Karpas-422 (cell line): ENCODE measurements at regions not wholly inside any gene's neighbourhood (a gene's known extent, or its start where the extent isn't known, plus 50 kb on each side); places are given as distances from the start of the nearest gene placed in this dataset. TPM values are rescaled to one million over a fixed set of nuclear protein-coding genes. Genes with fewer than 3 reads are reported as not detected.

ENCODE experiments used
- DNase-seq: peaks from one replicate; pipeline ENCODE4 v3.0.0-alpha.2; 2015
- H2AFZ ChIP-seq: fragments of 200-600 bp; sonication (generic); 2 replicates; pipeline ENCODE4 v1.6.1; 2014; ENCODE audit warnings: antibody characterized with exemption, low read length, mixed read lengths
- H3K27ac ChIP-seq: fragments of 200-600 bp; sonication (generic); 2 replicates; pipeline ENCODE4 v1.5.1; 2014; ENCODE audit warnings: mild to moderate bottlenecking, low read length, moderate library complexity
- H3K27me3 ChIP-seq: fragments of 200-600 bp; sonication (generic); 2 replicates; pipeline ENCODE4 v1.6.1; 2014; ENCODE audit warnings: low read length, mixed read lengths
- H3K36me3 ChIP-seq: fragments of 200-600 bp; sonication (generic); 2 replicates; pipeline ENCODE4 v1.6.1; 2014; ENCODE audit warnings: low read length, mixed read lengths; ENCODE audit not compliant: insufficient read depth
- H3K4me1 ChIP-seq: fragments of 200-600 bp; sonication (generic); 2 replicates; pipeline ENCODE4 v1.6.1; 2014; ENCODE audit warnings: mild to moderate bottlenecking, low read length, mixed read lengths
- H3K4me2 ChIP-seq: fragments of 200-600 bp; sonication (generic); 2 replicates; pipeline ENCODE4 v1.6.1; 2014; ENCODE audit warnings: low read length, low read depth, mild to moderate bottlenecking; ENCODE audit not compliant: poor library complexity, severe bottlenecking
- H3K4me3 ChIP-seq: fragments of 200-600 bp; sonication (generic); 2 replicates; pipeline ENCODE4 v1.5.1; 2014; ENCODE audit warnings: mild to moderate bottlenecking, antibody characterized with exemption, low read length, mixed read lengths
- H3K79me2 ChIP-seq: fragments of 200-600 bp; sonication (generic); 2 replicates; pipeline ENCODE4 v1.6.1; 2014; ENCODE audit warnings: mild to moderate bottlenecking, low read length, mixed read lengths
- H3K9ac ChIP-seq: fragments of 200-600 bp; sonication (generic); 2 replicates; pipeline ENCODE4 v1.6.0; 2014; ENCODE audit warnings: low read length
- H3K9me2 ChIP-seq: fragments of 200-600 bp; sonication (generic), shearing (Covaris generic); replicated peaks from 2 replicates; pipeline ENCODE4 v1.6.0; 2014; ENCODE audit warnings: mild to moderate bottlenecking, low read length, moderate library complexity; ENCODE audit not compliant: insufficient read depth
- H3K9me3 ChIP-seq: fragments of 300-700, 200-600 bp; sonication (generic); 2 replicates; pipeline ENCODE4 v1.6.1; 2014; ENCODE audit warnings: low read length, mixed read lengths
- H4K20me1 ChIP-seq: fragments of 200-600 bp; sonication (generic); 2 replicates; pipeline ENCODE4 v1.6.1; 2014; ENCODE audit warnings: mild to moderate bottlenecking, antibody characterized with exemption, low read length, low read depth; ENCODE audit not compliant: insufficient read depth
- small RNA-seq: library from RNA; depleted of rRNA; stranded (forward); fragments of <200 nt; gene quantifications from one replicate; pipeline ENCODE3, GENCODE V24; 2014

DNA sequence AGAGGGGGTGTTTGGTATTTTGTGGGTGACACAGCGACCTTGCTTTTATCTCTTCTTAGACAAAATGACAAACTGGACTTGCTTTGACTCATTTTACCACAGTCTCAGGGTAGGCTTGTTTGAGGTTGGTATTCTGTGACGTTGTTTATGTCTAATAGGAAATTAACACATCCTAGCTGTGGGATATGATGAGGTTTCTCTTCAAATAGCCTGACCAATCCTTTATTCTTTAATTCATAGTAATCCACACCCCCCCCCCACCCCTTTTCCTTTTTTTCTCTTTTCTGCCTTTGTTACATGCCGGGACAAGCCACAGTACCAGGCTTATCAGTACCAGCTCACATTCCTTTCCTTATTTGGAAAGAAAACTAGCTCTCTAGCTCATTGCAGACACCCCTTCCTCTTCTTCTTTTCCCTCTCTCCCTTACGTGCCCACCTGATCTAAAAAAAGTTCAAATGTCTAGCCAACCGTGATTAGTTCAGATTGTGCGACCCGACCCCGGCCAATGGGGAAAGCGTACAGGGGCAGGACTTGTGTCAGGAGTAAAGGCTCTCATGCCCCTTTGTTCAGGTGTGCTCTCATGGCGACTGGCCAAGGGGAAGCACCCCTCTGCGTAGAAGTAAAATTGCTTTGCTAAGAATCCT lies 52.2 kb upstream of the PTPRM start:
- Histone ChIP-seq H3K27me3 (no peaks in the 10 kb centered on the region), H3K4me3 (no peak overlapping the region), H3K9ac (no peak overlapping the region), H3K27ac (no peak overlapping the region), H3K79me2 (no peaks in the 10 kb centered on the region), H3K4me2 (no peak overlapping the region), H3K9me2 (no peaks in the 10 kb centered on the region), H3K9me3 (no peaks in the 10 kb centered on the region), H4K20me1 (no peaks in the 10 kb centered on the region), H3K4me1 (no peaks in the 10 kb centered on the region), H3K36me3 (no peaks in the 10 kb centered on the region), H2AFZ (no peak overlapping the region)
- no peak for DNase-seq

- H3K4me2 ChIP-seq, result no peak overlapping the region
- no peaks in the 10 kb centered on the region for H3K36me3 ChIP-seq
- no peak overlapping the region for H3K9ac ChIP-seq
Measured at GRCh38 chr18:7516266-7517117, 50.6 kb upstream of the PTPRM start.

More at GRCh38 chr18:7516266-7517117, 50.6 kb upstream of the PTPRM start:
- no peak for DNase-seq
- Histone ChIP-seq H3K4me1 (no peaks in the 10 kb centered on the region), H3K79me2 (no peaks in the 10 kb centered on the region), H3K9me2 (no peaks in the 10 kb centered on the region), H3K27ac (no peak overlapping the region), H3K4me3 (no peak overlapping the region), H2AFZ (no peak overlapping the region), H3K27me3 (no peaks in the 10 kb centered on the region), H3K9me3 (no peaks in the 10 kb centered on the region), H4K20me1 (no peaks in the 10 kb centered on the region)

Small RNAs in the stretch of these regions (small RNA-seq; reads per million reads assigned to genes)
- gene RF00554, result not detected
